ENCODE measurements at regions not wholly inside any gene's neighbourhood (a gene's known extent, or its start where the extent isn't known, plus 50 kb on each side); places are given as distances from the start of the nearest gene placed in this dataset.

- Histone ChIP-seq H3K36me3 (ENCODE audit: control insufficient read depth, insufficient read depth, low read length) (no peaks in the 10 kb centered on the region), H3K4me3 (ENCODE audit: low read depth, low read length) (no peak overlapping the region), H3K27me3 (ENCODE audit: control insufficient read depth, insufficient read depth, low read length) (no peaks in the 10 kb centered on the region)
- TF ChIP-seq CTCF (IDR thresholded peaks at IDR 0.05; ENCODE audit: insufficient read depth, low read length, poor library complexity, severe bottlenecking): no peak
- DNase-seq (ENCODE audit: low read depth): no peak
Observed at GRCh38 chr10:10798102-10798863, 219.4 kb upstream of the CELF2 start.

- no peaks in the 10 kb centered on the region for H3K36me3 ChIP-seq (ENCODE audit: control insufficient read depth, insufficient read depth, low read length)
- DNase-seq (ENCODE audit: low read depth): no peak
- TF ChIP-seq CTCF (IDR thresholded peaks at IDR 0.05; ENCODE audit: insufficient read depth, low read length, poor library complexity, severe bottlenecking): no peak
- no peaks in the 10 kb centered on the region for H3K27me3 ChIP-seq (ENCODE audit: control insufficient read depth, insufficient read depth, low read length)
- no peak overlapping the region for H3K4me3 ChIP-seq (ENCODE audit: low read depth, low read length)
Observed at GRCh38 chr10:10798864-10799192, 218.8 kb upstream of the CELF2 start.

GRCh38 chr10:10800961-10801360, 216.7 kb upstream of the CELF2 start:
- Histone ChIP-seq H3K27me3 (ENCODE audit: control insufficient read depth, insufficient read depth, low read length) (no peaks in the 10 kb centered on the region), H3K36me3 (ENCODE audit: control insufficient read depth, insufficient read depth, low read length) (no peaks in the 10 kb centered on the region), H3K4me3 (ENCODE audit: low read depth, low read length) (no peak overlapping the region)
- no peak for DNase-seq (ENCODE audit: low read depth)
- TF ChIP-seq CTCF (IDR thresholded peaks at IDR 0.05; ENCODE audit: insufficient read depth, low read length, poor library complexity, severe bottlenecking): no peak

- DNase-seq (ENCODE audit: low read depth): no peak
- TF ChIP-seq CTCF (IDR thresholded peaks at IDR 0.05; ENCODE audit: insufficient read depth, low read length, poor library complexity, severe bottlenecking): no peak
- H3K4me3 ChIP-seq (ENCODE audit: low read depth, low read length): no peak overlapping the region
- H3K36me3 ChIP-seq (ENCODE audit: control insufficient read depth, insufficient read depth, low read length): no peaks in the 10 kb centered on the region
- H3K27me3 ChIP-seq (ENCODE audit: control insufficient read depth, insufficient read depth, low read length): no peaks in the 10 kb centered on the region
Observed at GRCh38 chr10:10803278-10803677, 214.4 kb upstream of the CELF2 start.

- TF ChIP-seq CTCF (IDR thresholded peaks at IDR 0.05; ENCODE audit: insufficient read depth, low read length, poor library complexity, severe bottlenecking): no peak
- DNase-seq (ENCODE audit: low read depth): no peak
- no peak overlapping the region for H3K4me3 ChIP-seq (ENCODE audit: low read depth, low read length)
- no peaks in the 10 kb centered on the region for H3K36me3 ChIP-seq (ENCODE audit: control insufficient read depth, insufficient read depth, low read length)
- H3K27me3 ChIP-seq (ENCODE audit: control insufficient read depth, insufficient read depth, low read length): no peaks in the 10 kb centered on the region
Observed at GRCh38 chr10:10804061-10804460, 213.6 kb upstream of the CELF2 start.

All from kidney epithelial cell (primary cell).